Endothelial cell (in vitro differentiated cells): ENCODE measurements at regions not wholly inside any gene's neighbourhood (a gene's known extent, or its start where the extent isn't known, plus 50 kb on each side); places are given as distances from the start of the nearest gene placed in this dataset.

ENCODE experiments used
- DNase-seq: peaks from one replicate; pipeline ENCODE4 v3.0.0; 2021; ENCODE audit warnings: low spot score
- H3K27ac Mint-ChIP-seq: one replicate; pipeline ENCODE4 v1.8.0; 2021; ENCODE audit warnings: mixed read lengths, inconsistent platforms; ENCODE audit not compliant: unreplicated experiment
- H3K27me3 Mint-ChIP-seq: one replicate; pipeline ENCODE4 v1.8.0; 2021; ENCODE audit warnings: mild to moderate bottlenecking, moderate library complexity, mixed read lengths, inconsistent platforms; ENCODE audit not compliant: unreplicated experiment
- H3K36me3 Mint-ChIP-seq: one replicate; pipeline ENCODE4 v1.8.0; 2021; ENCODE audit warnings: mild to moderate bottlenecking, low read depth, mixed read lengths, inconsistent platforms; ENCODE audit not compliant: unreplicated experiment
- H3K4me1 Mint-ChIP-seq: one replicate; pipeline ENCODE4 v1.8.0; 2021; ENCODE audit warnings: mild to moderate bottlenecking, mixed read lengths, inconsistent platforms; ENCODE audit not compliant: unreplicated experiment
- H3K4me3 Mint-ChIP-seq: one replicate; pipeline ENCODE4 v1.8.0; 2021; ENCODE audit warnings: mild to moderate bottlenecking, mixed read lengths, inconsistent platforms; ENCODE audit not compliant: unreplicated experiment
- H3K9me3 Mint-ChIP-seq: one replicate; pipeline ENCODE4 v1.8.0; 2021; ENCODE audit warnings: mixed read lengths, inconsistent platforms; ENCODE audit not compliant: unreplicated experiment
- CTCF ChIP-seq: fragments of 200-600 bp; sonication (generic); IDR thresholded peaks from one replicate; pipeline ENCODE4 v1.5.0; 2021; ENCODE audit warnings: antibody characterized with exemption; ENCODE audit not compliant: unreplicated experiment

GRCh38 chr14:56900726-56901125 lies 90.4 kb upstream of the OTX2 start:
- Mint-ChIP-seq H3K4me1 (peaks cover 6% of the 10 kb centered on the region), H3K36me3 (no peaks in the 10 kb centered on the region), H3K27ac (no peak overlapping the region), H3K4me3 (no peak overlapping the region), H3K27me3 (peaks cover 1% of the 10 kb centered on the region), H3K9me3 (no peaks in the 10 kb centered on the region)
- no peak for TF ChIP-seq CTCF
- no peak for DNase-seq

- H3K4me1 Mint-ChIP-seq: peaks cover 9% of the 10 kb centered on the region
- H3K27me3 Mint-ChIP-seq: peaks cover 1% of the 10 kb centered on the region
- H3K4me3 Mint-ChIP-seq: no peak overlapping the region
- H3K27ac Mint-ChIP-seq: no peak overlapping the region
- no peaks in the 10 kb centered on the region for H3K36me3 Mint-ChIP-seq
- TF ChIP-seq CTCF: no peak
- H3K9me3 Mint-ChIP-seq: no peaks in the 10 kb centered on the region
- no peak for DNase-seq
Measured at GRCh38 chr14:56899829-56900228, 89.5 kb upstream of the OTX2 start.

GRCh38 chr14:56896922-56897321 lies 86.6 kb upstream of the OTX2 start:
- no peak for DNase-seq
- Mint-ChIP-seq H3K4me1 (peaks cover 14% of the 10 kb centered on the region), H3K36me3 (no peaks in the 10 kb centered on the region), H3K27me3 (peaks cover 1% of the 10 kb centered on the region), H3K4me3 (no peak overlapping the region), H3K27ac (no peak overlapping the region), H3K9me3 (no peaks in the 10 kb centered on the region)
- no peak for TF ChIP-seq CTCF

GRCh38 chr14:56896231-56896630 lies 86.0 kb upstream of the OTX2 start:
- DNase-seq: no peak
- Mint-ChIP-seq H3K27ac (no peak overlapping the region), H3K36me3 (no peaks in the 10 kb centered on the region), H3K9me3 (no peaks in the 10 kb centered on the region), H3K4me3 (no peak overlapping the region), H3K27me3 (peaks cover 1% of the 10 kb centered on the region), H3K4me1 (peaks cover 14% of the 10 kb centered on the region)
- TF ChIP-seq CTCF: no peak

- peaks cover 14% of the 10 kb centered on the region for H3K4me1 Mint-ChIP-seq
- peaks cover 1% of the 10 kb centered on the region for H3K27me3 Mint-ChIP-seq
- no peaks in the 10 kb centered on the region for H3K36me3 Mint-ChIP-seq
- DNase-seq: no peak
- H3K27ac Mint-ChIP-seq: no peak overlapping the region
- H3K4me3 Mint-ChIP-seq: no peak overlapping the region
- H3K9me3 Mint-ChIP-seq: no peaks in the 10 kb centered on the region
- no peak for TF ChIP-seq CTCF
Measured at GRCh38 chr14:56895154-56895553, 84.9 kb upstream of the OTX2 start.
